NCI-H460 (cell line): ENCODE measurements at regions not wholly inside any gene's neighbourhood (a gene's known extent, or its start where the extent isn't known, plus 50 kb on each side); places are given as distances from the start of the nearest gene placed in this dataset.

Experiments used
- DNase-seq: peaks from one replicate; pipeline ENCODE4 v3.0.0-alpha.2; 2016; ENCODE audit warnings: low read depth; ENCODE audit errors: extremely low read depth

- DNase-seq, result no peak
Observed at GRCh38 chr11:134623711-134624110, 211.7 kb upstream of the B3GAT1 start.

GRCh38 chr11:134622458-134622857 lies 210.4 kb upstream of the B3GAT1 start:
- DNase-seq, result no peak

- no peak for DNase-seq
Observed at GRCh38 chr11:134617360-134617759, 205.3 kb upstream of the B3GAT1 start.

DNA sequence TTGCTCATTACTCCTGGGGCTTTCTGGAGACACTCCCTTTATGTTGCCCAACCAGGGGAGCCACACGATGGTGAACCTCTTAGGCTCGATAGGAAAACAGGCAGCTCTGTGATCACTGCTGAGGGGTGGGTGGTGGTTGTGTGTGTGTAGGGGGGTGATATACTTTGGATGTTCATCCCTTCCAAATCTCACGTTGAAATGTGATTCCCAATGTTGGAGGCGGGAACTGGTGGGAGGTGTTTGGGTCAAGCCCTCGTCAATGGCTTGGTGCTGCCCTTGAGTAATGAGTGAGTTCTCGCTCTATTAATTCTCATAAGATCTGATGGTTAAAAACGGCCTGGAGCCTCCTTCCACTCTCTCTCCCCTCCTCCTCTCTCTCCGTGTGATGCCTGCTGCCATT lies 204.0 kb upstream of the B3GAT1 start:
- DNase-seq, result no peak

GRCh38 chr11:134615041-134615615 lies 203.1 kb upstream of the B3GAT1 start:
- no peak for DNase-seq

DNA sequence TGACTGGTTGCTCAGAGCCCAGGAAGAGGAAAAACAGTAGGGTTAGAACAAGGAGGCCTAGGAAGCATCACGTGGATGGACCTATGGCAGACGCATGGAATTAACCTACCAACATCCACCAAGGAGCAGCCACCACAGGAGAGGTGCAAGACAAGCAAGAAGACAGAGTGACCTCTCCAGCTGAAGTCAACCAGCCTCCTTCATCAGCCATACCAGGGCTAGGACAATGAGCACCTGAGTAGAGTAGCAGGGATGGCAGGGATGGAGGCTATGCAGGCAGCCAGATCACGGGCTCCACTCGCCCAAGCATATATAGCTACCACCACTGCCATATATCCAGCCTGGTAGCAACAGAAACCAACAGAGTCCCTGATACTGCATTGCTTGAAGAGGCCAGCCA lies 202.1 kb upstream of the B3GAT1 start:
- DNase-seq, result no peak

GRCh38 chr11:134613646-134614045 lies 201.6 kb upstream of the B3GAT1 start:
- no peak for DNase-seq

DNA sequence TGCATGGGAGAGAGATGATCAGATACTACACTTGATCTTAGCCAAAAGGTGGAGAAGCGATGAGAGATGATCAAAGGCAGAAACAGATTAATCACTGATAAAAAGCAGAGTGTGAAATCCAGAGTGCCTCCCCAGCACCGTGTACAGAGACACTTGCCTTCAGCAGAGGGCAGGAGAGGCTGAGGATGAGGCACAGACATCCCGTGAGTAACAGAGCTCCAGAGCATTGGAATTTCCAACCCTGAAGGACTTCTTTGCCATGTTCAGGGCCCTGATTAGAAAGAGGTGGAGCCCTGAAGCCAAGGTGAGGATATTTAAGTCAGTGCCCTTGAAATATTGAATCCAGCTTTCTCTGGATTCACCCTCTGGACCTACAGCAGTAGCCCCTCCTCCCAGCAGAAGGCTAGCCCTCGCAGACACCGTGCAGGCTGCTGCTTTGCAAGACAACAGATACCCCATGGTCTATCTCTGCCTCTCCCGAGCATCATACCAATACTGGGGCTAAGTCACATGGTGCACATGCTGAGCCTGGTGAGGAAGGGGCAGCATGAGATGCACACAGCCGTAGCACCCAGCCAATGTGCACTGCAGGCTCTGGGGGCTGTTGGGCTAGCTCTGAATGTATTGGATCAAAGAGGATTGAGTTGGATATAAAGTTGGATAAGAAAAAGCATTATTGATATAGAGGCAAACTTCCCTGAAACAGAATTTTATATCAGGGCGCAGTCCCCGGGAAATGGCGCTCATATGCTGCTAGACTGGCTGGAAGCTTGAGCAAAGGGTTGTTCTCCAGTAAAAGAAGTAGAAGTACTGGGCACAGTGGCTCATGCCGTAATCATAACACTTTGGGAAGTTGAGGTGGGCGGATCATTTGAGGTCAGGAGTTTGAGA lies 200.3 kb upstream of the B3GAT1 start:
- DNase-seq, result no peak

DNA sequence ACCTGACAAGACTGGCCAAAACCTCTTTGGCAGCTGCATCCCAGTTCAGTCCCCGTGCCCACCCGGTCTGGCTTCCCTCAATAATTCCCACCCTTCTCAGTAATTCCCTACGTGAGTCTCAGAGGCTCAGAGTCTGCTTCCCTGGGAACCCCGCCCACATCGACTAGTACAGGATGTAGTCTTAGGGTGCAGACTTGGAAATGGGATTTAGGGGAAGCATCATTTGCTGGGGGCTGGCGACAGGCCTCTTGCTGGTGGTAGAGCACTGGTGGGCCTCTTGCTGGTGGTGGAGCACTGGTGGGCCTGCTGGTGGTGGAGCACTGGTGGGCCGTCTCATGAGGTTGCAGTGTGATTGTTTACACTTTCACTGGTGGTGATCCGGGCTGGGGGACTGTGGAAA lies 199.5 kb upstream of the B3GAT1 start:
- no peak for DNase-seq

DNA sequence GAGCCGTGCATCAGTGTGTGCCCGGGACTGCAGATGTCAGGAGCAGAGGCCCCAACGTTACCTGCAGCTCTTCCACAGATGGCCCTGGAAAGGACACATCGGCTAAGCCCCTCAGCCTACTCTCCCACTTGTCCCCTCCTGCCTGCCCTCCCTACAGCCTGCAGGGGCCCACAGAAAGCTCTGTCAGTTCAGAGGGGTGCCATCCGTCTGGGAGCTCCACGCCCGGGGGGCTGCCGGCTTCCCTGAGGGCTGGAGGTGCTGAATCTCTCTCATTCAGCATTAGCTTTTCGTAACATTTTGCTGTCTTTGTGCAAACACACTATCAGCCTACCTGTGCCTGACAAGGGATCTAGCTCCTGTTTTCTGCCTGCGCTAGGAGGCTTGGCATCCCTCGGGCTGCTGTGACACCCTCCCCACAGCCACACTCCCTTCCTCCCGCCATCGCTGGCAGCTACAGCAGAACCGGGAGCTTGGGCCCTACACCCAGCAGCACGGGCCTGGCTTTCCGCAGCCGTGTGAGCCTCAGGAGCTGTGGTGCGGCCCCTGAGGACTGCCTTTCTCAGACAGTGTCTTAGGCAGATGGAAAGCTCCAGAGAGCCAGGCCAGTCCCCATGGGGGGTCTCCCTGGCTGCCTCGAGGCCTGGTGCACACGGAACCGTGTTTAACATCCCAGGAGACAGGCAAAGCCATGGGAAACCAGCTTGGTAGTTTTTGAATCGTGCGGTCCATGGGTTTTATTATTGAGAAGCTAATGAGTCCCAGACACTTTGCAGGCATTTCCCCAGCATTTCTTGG lies 198.3 kb upstream of the B3GAT1 start:
- DNase-seq, result no peak

GRCh38 chr11:134609361-134610115 lies 197.5 kb upstream of the B3GAT1 start:
- no peak for DNase-seq

- no peak for DNase-seq
Observed at GRCh38 chr11:134607963-134608750, 196.1 kb upstream of the B3GAT1 start.

DNA sequence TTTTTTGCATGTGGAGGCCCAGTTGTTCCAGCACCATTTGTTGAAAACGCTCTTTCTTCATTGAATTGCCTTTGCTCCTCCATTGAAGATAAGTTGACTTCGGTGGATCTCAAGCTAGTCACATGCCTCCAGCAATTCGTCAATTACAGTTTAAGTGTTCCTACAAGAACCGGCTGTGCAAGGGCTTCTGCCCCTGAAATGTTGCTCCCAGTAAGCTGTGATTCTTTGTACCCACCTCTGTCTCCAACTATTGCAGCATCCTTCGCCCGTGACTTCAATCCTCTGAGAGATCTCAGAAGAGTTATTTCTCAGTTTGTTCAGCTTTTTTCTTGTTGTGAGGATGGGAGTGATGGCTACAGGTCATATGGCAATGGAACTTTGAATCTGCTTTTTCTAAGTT lies 194.2 kb upstream of the B3GAT1 start:
- DNase-seq, result no peak

- DNase-seq, result no peak
Observed at GRCh38 chr11:134604886-134605285, 192.8 kb upstream of the B3GAT1 start.

DNA sequence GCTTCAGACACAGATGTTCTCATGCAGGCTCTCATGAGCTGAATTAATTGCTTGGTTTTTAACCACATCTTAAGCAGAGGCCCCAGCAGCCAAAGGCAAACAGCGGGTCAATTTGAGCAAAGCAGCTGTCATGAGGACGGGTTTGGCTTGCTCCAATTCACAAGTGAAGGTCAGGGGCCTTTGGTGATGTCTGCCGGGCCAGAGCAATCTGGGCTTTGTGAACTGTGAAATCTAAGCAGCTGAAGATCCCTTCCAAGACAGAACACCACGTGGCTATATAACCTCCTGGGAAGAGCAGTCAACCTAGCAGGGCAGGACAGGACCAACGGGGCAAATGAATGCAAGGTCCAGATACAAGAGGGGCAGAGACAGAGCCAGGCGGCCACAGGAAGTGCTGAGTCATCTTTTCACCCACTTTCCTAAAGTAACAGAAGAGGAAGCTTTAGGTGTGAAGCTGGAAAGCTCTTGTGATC lies 187.3 kb upstream of the B3GAT1 start:
- DNase-seq, result no peak

- DNase-seq, result no peak
Observed at GRCh38 chr11:134598368-134598767, 186.3 kb upstream of the B3GAT1 start.

GRCh38 chr11:134597452-134597851 lies 185.4 kb upstream of the B3GAT1 start:
- DNase-seq, result no peak

DNA sequence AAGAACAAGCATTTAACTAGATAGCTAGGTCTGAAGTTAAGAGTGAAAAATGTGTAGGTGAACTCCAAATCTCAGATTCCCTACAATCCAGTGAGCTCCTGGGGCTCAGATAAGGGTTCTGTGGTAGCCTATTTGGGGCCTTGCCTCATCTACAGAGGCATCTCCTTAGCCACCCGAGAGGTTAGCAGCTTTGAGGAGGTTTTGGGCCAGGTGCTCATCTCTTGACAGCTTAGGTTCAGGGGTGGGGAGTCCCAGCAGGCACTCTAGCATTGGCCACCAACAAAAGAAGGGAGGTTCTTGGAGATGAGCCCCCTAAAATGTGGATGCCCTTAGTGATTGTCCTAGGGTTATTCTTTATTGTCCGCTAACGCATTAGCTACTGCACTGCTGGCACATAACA lies 184.4 kb upstream of the B3GAT1 start:
- no peak for DNase-seq

DNA sequence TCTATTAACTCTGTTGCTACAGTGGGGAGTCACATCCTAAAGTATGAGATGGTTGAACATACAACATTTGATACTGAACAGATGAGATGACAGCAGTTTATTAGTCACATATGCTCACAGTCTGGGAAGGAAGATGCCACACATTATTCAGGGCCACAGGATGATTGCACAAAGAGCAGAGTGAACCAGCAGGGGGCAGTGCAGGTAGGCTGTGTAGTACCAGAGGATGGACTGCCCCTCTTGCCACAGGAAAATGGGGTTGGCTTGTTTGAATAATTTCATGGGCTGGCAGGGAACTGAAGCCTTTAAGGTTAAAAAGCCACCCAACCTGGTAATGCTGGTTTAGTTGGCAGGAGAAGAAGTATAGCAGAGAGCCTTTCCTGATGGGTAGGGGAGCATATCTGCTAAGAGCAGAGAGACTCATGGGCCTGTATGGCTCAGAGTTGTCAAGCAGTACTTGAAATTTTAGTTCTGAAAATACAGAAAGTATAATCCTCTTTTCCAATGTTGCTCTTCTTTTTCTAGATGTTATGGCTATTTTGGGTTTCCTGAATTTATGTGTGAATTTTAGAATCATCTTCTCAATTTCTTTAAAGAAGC lies 180.4 kb upstream of the B3GAT1 start:
- peak; percentile 6 for DNase-seq

DNA sequence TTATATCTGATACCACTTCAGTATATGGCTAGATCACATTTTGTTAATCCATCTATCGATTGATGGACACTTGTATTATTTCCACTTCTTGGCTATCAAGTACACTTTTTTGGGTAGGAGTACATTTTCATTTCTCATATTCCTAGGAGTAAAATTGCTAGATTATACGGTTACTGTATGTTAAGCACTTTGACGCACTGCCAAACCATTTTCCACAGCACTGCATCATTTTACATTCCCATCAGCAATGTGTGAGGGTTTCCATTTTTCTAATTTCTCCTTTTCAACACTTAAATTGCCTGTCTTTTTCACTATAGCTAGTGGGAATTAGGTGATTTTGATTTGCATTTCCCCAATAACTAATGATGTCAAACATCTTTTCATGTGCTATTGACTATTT lies 179.3 kb upstream of the B3GAT1 start:
- DNase-seq, result no peak
